GM21447 (cell line): ENCODE measurements at regions not wholly inside any gene's neighbourhood (a gene's known extent, or its start where the extent isn't known, plus 50 kb on each side); places are given as distances from the start of the nearest gene placed in this dataset.

Source experiments
- ATAC-seq: cut with Tn5 transposase; IDR thresholded peaks from one replicate; pipeline ENCODE4 v1.9.1; 2021; ENCODE audit not compliant: unreplicated experiment

- ATAC-seq, result no peak
These were observed 404.8 kb upstream of the RAG2 start for GRCh38 chr11:37002831-37003230.

- ATAC-seq, result no peak
These were observed 399.6 kb upstream of the RAG2 start for GRCh38 chr11:36997656-36998055.

- no peak for ATAC-seq
These were observed 398.8 kb upstream of the RAG2 start for GRCh38 chr11:36996795-36997194.

GRCh38 chr11:36994208-36994607 is 396.2 kb upstream of the RAG2 start:
- no peak for ATAC-seq

- ATAC-seq, result no peak
These were observed 390.5 kb upstream of the RAG2 start for GRCh38 chr11:36988556-36988955.

GRCh38 chr11:36985562-36985961 is 387.5 kb upstream of the RAG2 start:
- ATAC-seq, result no peak

GRCh38 chr11:36976741-36977140 is 378.7 kb upstream of the RAG2 start:
- no peak for ATAC-seq

- no peak for ATAC-seq
These were observed 376.7 kb upstream of the RAG2 start for GRCh38 chr11:36974771-36975170.

- ATAC-seq, result no peak
These were observed 355.9 kb upstream of the RAG2 start for GRCh38 chr11:36953976-36954375.

- no peak for ATAC-seq
These were observed 350.6 kb upstream of the RAG2 start for GRCh38 chr11:36948460-36949127.

GRCh38 chr11:36945384-36945783 is 347.3 kb upstream of the RAG2 start:
- no peak for ATAC-seq

GRCh38 chr11:36933481-36933880 is 335.4 kb upstream of the RAG2 start:
- ATAC-seq, result no peak

GRCh38 chr11:36931139-36931538 is 333.1 kb upstream of the RAG2 start:
- ATAC-seq, result no peak

- ATAC-seq, result no peak
These were observed 332.2 kb upstream of the RAG2 start for GRCh38 chr11:36930256-36930655.

- no peak for ATAC-seq
These were observed 331.4 kb upstream of the RAG2 start for GRCh38 chr11:36929401-36929800.

- ATAC-seq, result no peak
These were observed 330.6 kb upstream of the RAG2 start for GRCh38 chr11:36928621-36929020.

- ATAC-seq, result no peak
These were observed 301.8 kb upstream of the RAG2 start for GRCh38 chr11:36899800-36900199.

GRCh38 chr11:36890841-36891240 is 292.8 kb upstream of the RAG2 start:
- ATAC-seq, result no peak

- no peak for ATAC-seq
These were observed 292.2 kb upstream of the RAG2 start for GRCh38 chr11:36890121-36890679.

GRCh38 chr11:36885154-36885553 is 287.1 kb upstream of the RAG2 start:
- no peak for ATAC-seq

- no peak for ATAC-seq
These were observed 280.7 kb upstream of the RAG2 start for GRCh38 chr11:36878737-36879136.

GRCh38 chr11:36877149-36877548 is 279.1 kb upstream of the RAG2 start:
- no peak for ATAC-seq

GRCh38 chr11:36876266-36876665 is 278.2 kb upstream of the RAG2 start:
- ATAC-seq, result no peak
